ENCODE measurements at regions not wholly inside any gene's neighbourhood (a gene's known extent, or its start where the extent isn't known, plus 50 kb on each side); places are given as distances from the start of the nearest gene placed in this dataset.

DNA sequence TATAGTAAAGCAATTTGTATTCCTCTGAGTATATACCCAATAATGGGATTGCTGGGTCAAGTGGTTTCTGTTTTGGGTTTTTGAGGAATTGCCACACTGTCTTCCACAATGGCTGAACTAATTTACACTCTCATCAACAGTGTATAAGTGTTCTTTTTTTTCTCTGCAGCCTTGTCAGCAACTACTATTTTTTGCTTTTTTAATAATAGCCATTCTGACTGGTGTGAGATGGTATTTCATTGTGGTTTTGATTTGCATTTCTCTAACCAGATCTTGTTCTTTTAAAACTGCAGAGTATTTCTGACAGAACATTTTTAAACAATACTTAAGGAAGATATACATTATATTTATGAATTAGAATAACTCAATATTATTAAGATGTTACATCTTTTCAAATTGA is 1140.5 kb upstream of the CNTN5 start:
- Mint-ChIP-seq H3K27me3 (no peaks in the 10 kb centered on the region), H3K36me3 (ENCODE audit: low read depth) (no peaks in the 10 kb centered on the region), H3K27ac (no peak overlapping the region), H3K9me3 (peaks cover 17% of the 10 kb centered on the region), H3K4me1 (ENCODE audit: low read depth) (no peaks in the 10 kb centered on the region), H3K4me3 (no peak overlapping the region)
- ATAC-seq (no peak), DNase-seq (no peak)
- TF ChIP-seq, protein P1, sequence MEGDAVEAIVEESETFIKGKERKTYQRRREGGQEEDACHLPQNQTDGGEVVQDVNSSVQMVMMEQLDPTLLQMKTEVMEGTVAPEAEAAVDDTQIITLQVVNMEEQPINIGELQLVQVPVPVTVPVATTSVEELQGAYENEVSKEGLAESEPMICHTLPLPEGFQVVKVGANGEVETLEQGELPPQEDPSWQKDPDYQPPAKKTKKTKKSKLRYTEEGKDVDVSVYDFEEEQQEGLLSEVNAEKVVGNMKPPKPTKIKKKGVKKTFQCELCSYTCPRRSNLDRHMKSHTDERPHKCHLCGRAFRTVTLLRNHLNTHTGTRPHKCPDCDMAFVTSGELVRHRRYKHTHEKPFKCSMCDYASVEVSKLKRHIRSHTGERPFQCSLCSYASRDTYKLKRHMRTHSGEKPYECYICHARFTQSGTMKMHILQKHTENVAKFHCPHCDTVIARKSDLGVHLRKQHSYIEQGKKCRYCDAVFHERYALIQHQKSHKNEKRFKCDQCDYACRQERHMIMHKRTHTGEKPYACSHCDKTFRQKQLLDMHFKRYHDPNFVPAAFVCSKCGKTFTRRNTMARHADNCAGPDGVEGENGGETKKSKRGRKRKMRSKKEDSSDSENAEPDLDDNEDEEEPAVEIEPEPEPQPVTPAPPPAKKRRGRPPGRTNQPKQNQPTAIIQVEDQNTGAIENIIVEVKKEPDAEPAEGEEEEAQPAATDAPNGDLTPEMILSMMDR (IDR thresholded peaks at IDR 0.05) = no peak
- intact Hi-C loops (cut with micrococcal nuclease) = no loop called here
- CTCF ChIA-PET = no interaction called here
- POLR2A ChIA-PET = no interaction called here

DNA sequence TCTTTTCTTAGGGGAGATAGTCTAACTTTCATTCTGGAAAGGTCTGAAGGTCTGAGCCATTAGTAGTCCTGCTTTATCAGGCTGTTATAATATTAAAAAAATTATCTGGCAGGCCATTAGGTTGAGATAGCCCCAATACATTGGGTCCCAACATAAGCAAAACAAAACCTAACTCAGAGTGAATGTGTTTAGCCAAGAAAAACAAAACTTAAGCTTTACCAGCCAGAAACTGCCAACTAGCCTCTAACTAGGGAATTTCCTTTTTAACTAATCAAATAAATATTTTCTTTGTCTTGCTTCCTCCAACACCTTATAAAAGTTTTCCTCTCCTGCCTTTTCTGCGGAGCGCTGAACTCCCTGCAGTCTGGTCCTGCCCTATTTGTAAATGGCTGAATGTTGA is 1137.7 kb upstream of the CNTN5 start:
- Mint-ChIP-seq H3K36me3 (ENCODE audit: low read depth) (no peaks in the 10 kb centered on the region), H3K9me3 (peaks cover 12% of the 10 kb centered on the region), H3K4me3 (no peak overlapping the region), H3K4me1 (ENCODE audit: low read depth) (no peaks in the 10 kb centered on the region), H3K27me3 (no peaks in the 10 kb centered on the region), H3K27ac (no peak overlapping the region)
- ATAC-seq = no peak
- CTCF ChIA-PET = interaction anchor here (0.6 kb wide), 1 partner anchor 28 kb away, joined by 3 read pairs; no protein-coding TSS in a partner anchor
- POLR2A ChIA-PET = no interaction called here
- DNase-seq = no peak
- intact Hi-C loops (cut with micrococcal nuclease) = no loop called here
- TF ChIP-seq, protein P1 (IDR thresholded peaks at IDR 0.05) = no peak

DNA sequence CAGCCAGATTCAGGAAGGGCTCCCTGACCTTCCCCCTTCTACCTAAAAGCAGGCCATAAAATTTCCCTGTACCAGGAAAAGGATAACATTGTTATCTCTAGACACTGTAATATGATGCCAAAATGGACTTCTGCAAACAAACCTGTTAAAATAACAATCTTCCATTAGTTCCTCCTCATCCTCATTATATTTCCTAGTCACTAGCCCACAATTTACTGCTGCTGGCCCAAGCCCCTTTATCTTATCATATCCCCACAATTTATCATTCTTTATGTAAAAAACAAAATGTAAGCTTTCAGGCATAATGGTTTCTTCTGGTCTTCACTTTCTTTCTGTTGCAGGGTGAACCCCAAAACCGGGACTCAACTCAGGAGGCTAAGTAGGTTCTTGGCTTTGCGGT is 1132.1 kb upstream of the CNTN5 start:
- Mint-ChIP-seq H3K4me1 (ENCODE audit: low read depth) (no peaks in the 10 kb centered on the region), H3K36me3 (ENCODE audit: low read depth) (no peaks in the 10 kb centered on the region), H3K9me3 (peaks cover 10% of the 10 kb centered on the region), H3K27me3 (no peaks in the 10 kb centered on the region), H3K4me3 (no peak overlapping the region), H3K27ac (no peak overlapping the region)
- intact Hi-C loops (cut with micrococcal nuclease) = no loop called here
- ChIA-PET POLR2A (no interaction called here), CTCF (no interaction called here)
- ATAC-seq = no peak
- DNase-seq = no peak
- TF ChIP-seq, protein P1 (IDR thresholded peaks at IDR 0.05) = no peak

DNA sequence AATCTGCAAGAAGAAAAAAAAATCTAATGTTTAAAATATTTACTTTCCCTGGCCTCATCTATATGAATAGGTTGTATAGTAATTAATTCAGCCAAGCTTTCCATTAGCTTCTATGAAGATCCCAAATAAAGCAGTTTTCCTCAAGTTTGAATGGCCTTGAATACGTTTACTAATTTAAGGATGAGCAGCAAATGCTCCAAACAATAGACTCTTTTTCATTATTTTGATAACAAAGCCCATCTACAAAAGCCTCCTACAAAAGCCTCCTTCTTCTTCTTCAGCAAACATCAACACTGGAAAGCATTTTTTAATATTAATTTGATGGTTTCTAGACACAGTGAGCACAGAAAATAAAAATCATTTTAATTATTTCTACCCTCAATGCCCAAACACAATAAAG is 1130.3 kb upstream of the CNTN5 start:
- Mint-ChIP-seq H3K36me3 (ENCODE audit: low read depth) (no peaks in the 10 kb centered on the region), H3K4me1 (ENCODE audit: low read depth) (no peaks in the 10 kb centered on the region), H3K9me3 (peaks cover 6% of the 10 kb centered on the region), H3K4me3 (no peak overlapping the region), H3K27me3 (no peaks in the 10 kb centered on the region), H3K27ac (no peak overlapping the region)
- ChIA-PET POLR2A (no interaction called here), CTCF (no interaction called here)
- no peak for DNase-seq
- TF ChIP-seq, protein P1 (IDR thresholded peaks at IDR 0.05) = no peak
- ATAC-seq = no peak
- intact Hi-C loops (cut with micrococcal nuclease) = no loop called here

DNA sequence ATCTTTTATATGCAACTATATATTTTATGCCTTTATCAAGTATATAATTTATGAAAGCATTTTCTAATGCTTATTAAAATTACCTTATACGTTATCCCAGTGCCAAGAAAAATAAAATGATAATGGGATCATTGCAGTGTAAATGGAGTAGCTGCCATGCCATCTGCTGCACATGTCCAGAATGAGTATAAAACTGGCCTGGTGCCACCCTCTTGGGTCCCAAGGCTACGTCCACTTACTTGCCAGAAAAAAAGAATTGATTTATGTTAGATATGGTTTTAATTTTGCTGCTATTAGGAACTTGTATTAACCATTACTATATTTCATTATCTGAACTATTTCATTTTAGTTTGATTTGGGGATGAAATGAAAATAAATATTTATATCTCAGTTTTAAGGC is 1127.1 kb upstream of the CNTN5 start:
- intact Hi-C loops (cut with micrococcal nuclease) = no loop called here
- no peak overlapping the region for H3K4me3 Mint-ChIP-seq
- no peaks in the 10 kb centered on the region for H3K36me3 Mint-ChIP-seq (ENCODE audit: low read depth)

More for the DNA sequence above, 1127.1 kb upstream of the CNTN5 start:
- ATAC-seq (no peak), DNase-seq (no peak)
- Mint-ChIP-seq H3K4me1 (ENCODE audit: low read depth) (no peaks in the 10 kb centered on the region), H3K9me3 (peaks cover 12% of the 10 kb centered on the region), H3K27ac (no peak overlapping the region), H3K27me3 (no peaks in the 10 kb centered on the region)
- TF ChIP-seq, protein P1 (IDR thresholded peaks at IDR 0.05) = no peak
- CTCF ChIA-PET = no interaction called here
- POLR2A ChIA-PET = no interaction called here
